ENCODE measurements at regions not wholly inside any gene's neighbourhood (a gene's known extent, or its start where the extent isn't known, plus 50 kb on each side); places are given as distances from the start of the nearest gene placed in this dataset.

DNA sequence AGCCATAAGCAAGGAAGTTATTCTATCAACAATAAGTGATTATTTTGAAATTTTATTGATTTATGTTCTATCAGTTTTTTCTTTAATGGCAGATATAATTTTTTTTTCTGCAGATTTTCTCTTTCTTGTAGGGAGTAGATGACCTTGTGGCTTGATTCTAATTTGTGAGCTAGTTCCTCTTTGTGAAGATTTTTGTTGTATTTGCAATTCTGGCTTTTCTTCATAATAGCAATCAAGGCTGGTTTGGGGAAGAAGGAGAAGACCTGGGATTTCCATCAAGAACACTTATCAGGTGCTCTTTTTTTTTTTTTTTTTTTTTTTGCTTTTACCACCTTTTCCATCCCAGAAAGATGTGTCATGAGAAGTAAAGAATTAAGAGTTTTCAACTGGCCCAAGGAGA lies 324.2 kb upstream of the MAN1A1 start:
- Histone ChIP-seq H3K79me2 (ENCODE audit: insufficient read depth, low read length) (no peaks in the 10 kb centered on the region), H3K9ac (ENCODE audit: extremely low read depth, insufficient read length, low read length) (no peak overlapping the region), H3K9me3 (ENCODE audit: control insufficient read depth, low read depth, low read length) (no peaks in the 10 kb centered on the region), H3K56ac (ENCODE audit: insufficient read length, low read depth, low read length) (no peak overlapping the region), H3K4ac (ENCODE audit: low read depth, low read length) (no peak overlapping the region), H3K4me2 (ENCODE audit: insufficient read depth, insufficient read length, low read length) (no peak overlapping the region), H4K5ac (ENCODE audit: insufficient read length, low read depth, low read length) (no peak overlapping the region), H4K20me1 (ENCODE audit: control insufficient read depth, insufficient read depth, insufficient read length) (no peaks in the 10 kb centered on the region), H2AK5ac (ENCODE audit: insufficient read length, low read length) (no peak overlapping the region), H2AFZ (ENCODE audit: low read length) (no peak overlapping the region), H3K14ac (ENCODE audit: insufficient read depth, low read length) (no peak overlapping the region), H2BK5ac (ENCODE audit: insufficient read length, low read length) (no peak overlapping the region), H2BK12ac (ENCODE audit: insufficient read length, low read depth, low read length) (no peak overlapping the region), H4K91ac (ENCODE audit: insufficient read length, low read depth, low read length) (no peak overlapping the region), H3K79me1 (ENCODE audit: insufficient read depth, low read depth, low read length, poor library complexity, severe bottlenecking) (no peaks in the 10 kb centered on the region), H2BK120ac (ENCODE audit: low read depth, low read length, poor library complexity, severe bottlenecking) (no peak overlapping the region), H3K27me3 (ENCODE audit: insufficient read depth, low read length) (no peaks in the 10 kb centered on the region), H3K27ac (ENCODE audit: insufficient read length, low read depth, low read length) (no peak overlapping the region), H3K23me2 (ENCODE audit: insufficient read length, low read depth, low read length, poor library complexity, severe bottlenecking) (no peaks in the 10 kb centered on the region), H4K8ac (replicated peaks; ENCODE audit: insufficient read length, low read depth, low read length) (no peak overlapping the region), H3T11ph (ENCODE audit: low read length) (no peak overlapping the region), H3K18ac (ENCODE audit: insufficient read length, low read depth, low read length) (no peak overlapping the region), H2BK15ac (ENCODE audit: low read depth, low read length) (no peak overlapping the region), H3K4me1 (ENCODE audit: insufficient read depth, low read length) (peaks cover 4% of the 10 kb centered on the region; the same call in 1 of the 2 replicates), H2BK20ac (ENCODE audit: low read depth, low read length, poor library complexity, severe bottlenecking) (no peak overlapping the region), H3K23ac (ENCODE audit: insufficient read length, low read depth, low read length) (no peak overlapping the region)
- Mint-ChIP-seq H3K27me3 (ENCODE audit: low read depth) (no peaks in the 10 kb centered on the region), H3K4me3 (no peak overlapping the region), H3K4me1 (peaks cover 20 to 26% of the 10 kb centered on the region in 2 experiments), H3K9me3 (no peaks in the 10 kb centered on the region), H3K36me3 (ENCODE audit: insufficient read depth in 1 of 3, low read depth in 3 of 3) (no peaks in the 10 kb centered on the region), H3K27ac (no peak overlapping the region)
- DNase-seq, result no peak
- TF ChIP-seq, protein P1, sequence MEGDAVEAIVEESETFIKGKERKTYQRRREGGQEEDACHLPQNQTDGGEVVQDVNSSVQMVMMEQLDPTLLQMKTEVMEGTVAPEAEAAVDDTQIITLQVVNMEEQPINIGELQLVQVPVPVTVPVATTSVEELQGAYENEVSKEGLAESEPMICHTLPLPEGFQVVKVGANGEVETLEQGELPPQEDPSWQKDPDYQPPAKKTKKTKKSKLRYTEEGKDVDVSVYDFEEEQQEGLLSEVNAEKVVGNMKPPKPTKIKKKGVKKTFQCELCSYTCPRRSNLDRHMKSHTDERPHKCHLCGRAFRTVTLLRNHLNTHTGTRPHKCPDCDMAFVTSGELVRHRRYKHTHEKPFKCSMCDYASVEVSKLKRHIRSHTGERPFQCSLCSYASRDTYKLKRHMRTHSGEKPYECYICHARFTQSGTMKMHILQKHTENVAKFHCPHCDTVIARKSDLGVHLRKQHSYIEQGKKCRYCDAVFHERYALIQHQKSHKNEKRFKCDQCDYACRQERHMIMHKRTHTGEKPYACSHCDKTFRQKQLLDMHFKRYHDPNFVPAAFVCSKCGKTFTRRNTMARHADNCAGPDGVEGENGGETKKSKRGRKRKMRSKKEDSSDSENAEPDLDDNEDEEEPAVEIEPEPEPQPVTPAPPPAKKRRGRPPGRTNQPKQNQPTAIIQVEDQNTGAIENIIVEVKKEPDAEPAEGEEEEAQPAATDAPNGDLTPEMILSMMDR (conservative IDR thresholded peaks at IDR 0.05), result no peak

Measured in H9 (cell line).